Esophagus squamous epithelium (tissue), 5 donors: ENCODE measurements at regions not wholly inside any gene's neighbourhood (a gene's known extent, or its start where the extent isn't known, plus 50 kb on each side); places are given as distances from the start of the nearest gene placed in this dataset.

Experiments
- DNase-seq: peaks from one replicate; lab custom pipeline; 2025; lab: John Stamatoyannopoulos, UW
- H3K27ac ChIP-seq, 4 donors: fragments of 200-600 bp; sonication (generic); one replicate each; pipeline ENCODE4 v1.5.1; 2016 to 2019; ENCODE audit warnings: mild to moderate bottlenecking in 1 of 4
- H3K27me3 ChIP-seq, 4 donors: fragments of 200-600 bp; sonication (generic); 1 replicate in 3 of 4; 2 replicates in 1 of 4; pipeline versions ENCODE4 v1.5.1 to v1.6.0; 2017 to 2021; ENCODE audit warnings: antibody characterized with exemption in 1 of 4
- H3K36me3 ChIP-seq, 3 donors: fragments of 200-600 bp; sonication (generic); one replicate each; pipeline ENCODE4 v1.5.1; 2016 to 2019
- H3K4me1 ChIP-seq, 3 donors: fragments of 200-600 bp; sonication (generic); one replicate each; pipeline ENCODE4 v1.5.1; 2017 to 2019
- H3K4me3 ChIP-seq, 4 donors: fragments of 200-600 bp; sonication (generic); 1 replicate in 3 of 4; 2 replicates in 1 of 4; pipeline ENCODE4 v1.5.1; 2016 to 2019; ENCODE audit warnings: mild to moderate bottlenecking in 2 of 4, moderate library complexity in 1 of 4
- H3K9me3 ChIP-seq, 3 donors: fragments of 200-600 bp; sonication (generic); one replicate each; pipeline ENCODE4 v1.5.1; 2016 to 2019
- CTCF ChIP-seq, 6 experiments: fragments of 450-650 bp in 4 of 6; fragments of 200-600 bp in 2 of 6; sonication (generic) in 2 of 6; IDR thresholded peaks; one replicate each; pipeline ENCODE4 v1.5.1; 2016 to 2019; ENCODE audit warnings: antibody characterized with exemption in 6 of 6, mild to moderate bottlenecking in 4 of 6, moderate library complexity in 4 of 6
- POLR2A ChIP-seq, 4 donors: fragments of 450-650 bp; IDR thresholded peaks; one replicate each; pipeline ENCODE4 v1.6.1; 2017; ENCODE audit warnings: antibody characterized with exemption in 4 of 4, mild to moderate bottlenecking in 4 of 4, moderate library complexity in 3 of 4
- WGBS, 2 donors: methylation state at CpG; one replicate each; pipeline ENCODE4 v1.1.5; 2018; 5-methylcytosine and 5-hydroxymethylcytosine counted together
- intact Hi-C: fragments of 100-400 bp; cut with DNase I; formaldehyde crosslinking; loops from one replicate; pipeline ENCODE4 v1.15.0; 2022
- donor health status: DM: yes; HTN: yes; CAD: no.

DNA sequence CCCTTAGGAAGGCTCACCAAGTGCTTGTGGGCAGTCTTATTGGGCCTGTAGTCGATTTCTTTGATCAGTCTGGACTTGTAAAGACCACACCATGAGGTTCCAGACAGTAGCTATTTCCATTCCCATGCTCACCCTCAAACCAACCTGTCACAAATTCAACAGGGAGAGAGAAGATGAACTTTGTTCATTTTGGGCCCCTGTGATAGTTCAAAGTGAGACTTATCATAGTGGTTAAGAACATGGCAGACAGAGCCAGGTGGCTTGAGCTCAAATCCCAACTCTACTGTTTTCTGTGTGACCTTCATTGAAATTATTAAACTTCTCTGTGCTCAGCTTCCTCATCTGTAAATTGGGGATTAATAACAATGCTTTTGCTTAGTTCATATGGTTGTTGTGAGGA, 53.9 kb upstream of the CTLA4 start:
- Histone ChIP-seq H3K9me3 (no peaks in the 10 kb centered on the region), H3K27me3 (peaks cover 0 to 12% (median 0%) of the 10 kb centered on the region in 4 donors), H3K4me3 (no peak overlapping the region), H3K4me1 (peaks cover 0 to 46% (median 2%) of the 10 kb centered on the region in 3 donors), H3K27ac (no peak overlapping the region), H3K36me3 (no peaks in the 10 kb centered on the region)
- no peak for DNase-seq
- 38 to 40% methylated on average over 1 of the region's 1 CpG for WGBS, 2 donors
- TF ChIP-seq CTCF (IDR thresholded peaks at IDR 0.05) (no peak), POLR2A (IDR thresholded peaks at IDR 0.05) (no peak)
- intact Hi-C loops: loop anchor here (10.0 kb wide), 1 partner anchor 159 kb away; no protein-coding TSS in a partner anchor

GRCh38 chr2:203814661-203815540, 52.7 kb upstream of the CTLA4 start:
- H3K36me3 ChIP-seq: no peaks in the 10 kb centered on the region
- H3K4me1 ChIP-seq: peaks cover 0 to 46% (median 2%) of the 10 kb centered on the region in 3 donors
- peak overlapping the region in 1 of 4 donors; percentile 21 for H3K4me3 ChIP-seq
- intact Hi-C loops: loop anchor here (10.0 kb wide), 1 partner anchor 160 kb away; no protein-coding TSS in a partner anchor
- 34 to 35% methylated on average over 10 of the region's 10 CpGs for WGBS, 2 donors
- H3K9me3 ChIP-seq: no peaks in the 10 kb centered on the region
- no peak for DNase-seq
- peak in 5 of 6 experiments; percentile 70 to 88 (median 74) for TF ChIP-seq CTCF (IDR thresholded peaks at IDR 0.05)
- no peak for TF ChIP-seq POLR2A (IDR thresholded peaks at IDR 0.05)
- peaks cover 0 to 12% (median 0%) of the 10 kb centered on the region in 4 donors for H3K27me3 ChIP-seq
- no peak overlapping the region for H3K27ac ChIP-seq

- H3K9me3 ChIP-seq: no peaks in the 10 kb centered on the region
- H3K27me3 ChIP-seq: peaks cover 0 to 12% (median 0%) of the 10 kb centered on the region in 4 donors
- WGBS, 2 donors: 0 to 11% methylated on average over 2 of the region's 2 CpGs
- H3K4me1 ChIP-seq: peaks cover 0 to 46% (median 2%) of the 10 kb centered on the region in 3 donors
- H3K27ac ChIP-seq: peak overlapping the region in 2 of 4 donors; percentile 10 to 21
- no peaks in the 10 kb centered on the region for H3K36me3 ChIP-seq
- no peak for DNase-seq
- TF ChIP-seq CTCF (IDR thresholded peaks at IDR 0.05) (no peak), POLR2A (IDR thresholded peaks at IDR 0.05) (no peak)
- H3K4me3 ChIP-seq: no peak overlapping the region
- intact Hi-C loops: loop anchor here (10.0 kb wide), 1 partner anchor 161 kb away; no protein-coding TSS in a partner anchor
These were observed 52.1 kb upstream of the CTLA4 start for GRCh38 chr2:203815541-203815898.

DNA sequence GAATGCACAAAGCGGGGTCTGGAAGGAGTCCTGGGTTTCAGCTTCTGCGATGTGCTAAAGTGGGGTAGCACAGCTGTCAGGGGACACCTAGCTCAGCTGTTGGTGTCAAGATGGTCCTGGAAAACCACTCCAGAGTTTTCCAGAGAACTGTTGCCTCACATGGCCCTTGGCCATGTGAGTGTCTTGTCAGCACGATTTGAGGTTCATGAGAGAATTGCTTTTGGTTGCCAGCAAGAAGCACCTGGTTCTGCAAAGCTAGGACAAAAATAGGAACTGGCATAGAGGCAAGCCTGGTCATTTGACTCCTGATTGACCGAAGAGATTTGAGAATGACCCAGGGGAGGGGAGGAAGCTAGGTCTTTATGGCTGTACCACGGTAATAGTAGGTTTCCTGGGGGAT, 50.4 kb upstream of the CTLA4 start:
- H3K27me3 ChIP-seq: peaks cover 0 to 12% (median 0%) of the 10 kb centered on the region in 4 donors
- TF ChIP-seq POLR2A (IDR thresholded peaks at IDR 0.05) (no peak), CTCF (IDR thresholded peaks at IDR 0.05) (no peak)
- no peak overlapping the region for H3K4me3 ChIP-seq
- no peak overlapping the region for H3K27ac ChIP-seq
- intact Hi-C loops: loop anchor here (10.0 kb wide), 1 partner anchor 162 kb away; no protein-coding TSS in a partner anchor
- no peaks in the 10 kb centered on the region for H3K9me3 ChIP-seq
- no peak for DNase-seq
- 68 to 73% methylated on average over 5 of the region's 5 CpGs for whole genome bisulfite sequencing, 2 donors
- peaks cover 0 to 35% (median 2%) of the 10 kb centered on the region in 3 donors for H3K4me1 ChIP-seq
- no peaks in the 10 kb centered on the region for H3K36me3 ChIP-seq
